ENCODE measurements at regions not wholly inside any gene's neighbourhood (a gene's known extent, or its start where the extent isn't known, plus 50 kb on each side); places are given as distances from the start of the nearest gene placed in this dataset.

- DNase-seq (ENCODE audit: low read depth): no peak
Measured at GRCh38 chr9:14466828-14467227, 152.9 kb upstream of the NFIB start.

GRCh38 chr9:14466429-14466818 is 152.5 kb upstream of the NFIB start:
- DNase-seq (ENCODE audit: low read depth): no peak

- no peak for DNase-seq (ENCODE audit: low read depth)
Measured at GRCh38 chr9:14462950-14463349, 149.0 kb upstream of the NFIB start.

- no peak for DNase-seq (ENCODE audit: low read depth)
Measured at GRCh38 chr9:14455243-14455642, 141.3 kb upstream of the NFIB start.

GRCh38 chr9:14453286-14453685 is 139.3 kb upstream of the NFIB start:
- no peak for DNase-seq (ENCODE audit: low read depth)

- DNase-seq (ENCODE audit: low read depth): no peak
Measured at GRCh38 chr9:14452539-14452938, 138.6 kb upstream of the NFIB start.

- no peak for DNase-seq (ENCODE audit: low read depth)
Measured at GRCh38 chr9:14451949-14452348, 138.0 kb upstream of the NFIB start.

- DNase-seq (ENCODE audit: low read depth): no peak
Measured at GRCh38 chr9:14447103-14447502, 133.2 kb upstream of the NFIB start.

GRCh38 chr9:14445946-14446345 is 132.0 kb upstream of the NFIB start:
- DNase-seq (ENCODE audit: low read depth): no peak

GRCh38 chr9:14442956-14443355 is 129.0 kb upstream of the NFIB start:
- no peak for DNase-seq (ENCODE audit: low read depth)

GRCh38 chr9:14441976-14442651 is 128.2 kb upstream of the NFIB start:
- DNase-seq (ENCODE audit: low read depth): no peak

- no peak for DNase-seq (ENCODE audit: low read depth)
Measured at GRCh38 chr9:14441115-14441514, 127.2 kb upstream of the NFIB start.

GRCh38 chr9:14440062-14440461 is 126.1 kb upstream of the NFIB start:
- no peak for DNase-seq (ENCODE audit: low read depth)

GRCh38 chr9:14439555-14439954 is 125.6 kb upstream of the NFIB start:
- no peak for DNase-seq (ENCODE audit: low read depth)

- no peak for DNase-seq (ENCODE audit: low read depth)
Measured at GRCh38 chr9:14438232-14439021, 124.5 kb upstream of the NFIB start.

- no peak for DNase-seq (ENCODE audit: low read depth)
Measured at GRCh38 chr9:14437354-14438231, 123.7 kb upstream of the NFIB start.

GRCh38 chr9:14435871-14436270 is 121.9 kb upstream of the NFIB start:
- DNase-seq (ENCODE audit: low read depth): no peak

- no peak for DNase-seq (ENCODE audit: low read depth)
Measured at GRCh38 chr9:14434971-14435718, 121.2 kb upstream of the NFIB start.

- DNase-seq (ENCODE audit: low read depth): no peak
Measured at GRCh38 chr9:14434158-14434504, 120.2 kb upstream of the NFIB start.

- DNase-seq (ENCODE audit: low read depth): no peak
Measured at GRCh38 chr9:14433351-14434157, 119.6 kb upstream of the NFIB start.

- DNase-seq (ENCODE audit: low read depth): no peak
Measured at GRCh38 chr9:14432666-14433350, 118.9 kb upstream of the NFIB start.

All from activated T-cell treated with anti-CD3 and anti-CD28 coated beads for 24 hours (primary cell).